ENCODE measurements at regions not wholly inside any gene's neighbourhood (a gene's known extent, or its start where the extent isn't known, plus 50 kb on each side); places are given as distances from the start of the nearest gene placed in this dataset.

DNA sequence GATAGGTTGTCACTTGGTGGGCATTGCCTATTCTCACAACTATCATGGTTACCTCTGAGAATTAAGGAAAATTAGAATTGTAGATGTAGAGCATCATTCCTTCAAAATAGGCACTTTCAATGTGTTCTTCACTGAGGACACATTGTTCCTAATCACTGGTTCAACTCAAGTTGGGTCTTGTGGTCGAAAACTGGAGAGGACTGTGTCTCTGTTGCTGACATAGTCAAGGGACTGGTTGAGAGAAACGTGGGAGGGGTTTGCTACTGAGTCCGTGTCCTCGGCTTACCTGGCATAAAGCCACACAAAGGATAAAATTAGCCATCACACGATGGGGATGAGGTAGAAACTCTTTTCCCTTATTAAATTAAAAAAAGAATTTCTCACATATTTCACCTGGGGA, 205.9 kb upstream of the CD180 start:
- TF ChIP-seq EP300 (IDR thresholded peaks at IDR 0.05) (no peak), CTCF (IDR thresholded peaks at IDR 0.05) (no peak)

Measured in stomach (tissue), 4 donors.